Glomerular visceral epithelial cell (primary cell): ENCODE measurements at regions not wholly inside any gene's neighbourhood (a gene's known extent, or its start where the extent isn't known, plus 50 kb on each side); places are given as distances from the start of the nearest gene placed in this dataset.
A peak's percentile ranks its signal among the peaks of the same experiment; 100 is the strongest.

ENCODE experiments used
- DNase-seq: peaks from one replicate; pipeline ENCODE4 v3.0.0-alpha.2; 2016; ENCODE audit errors: extremely low spot score

GRCh38 chr6:125658136-125658535 is 91.3 kb upstream of the HEY2 start:
- no peak for DNase-seq

- DNase-seq, result peak; percentile 5
Measured at GRCh38 chr6:125658759-125659431, 90.5 kb upstream of the HEY2 start.

- no peak for DNase-seq
Measured at GRCh38 chr6:125659887-125660286, 89.5 kb upstream of the HEY2 start.

GRCh38 chr6:125662296-125662695 is 87.1 kb upstream of the HEY2 start:
- DNase-seq, result no peak

GRCh38 chr6:125665295-125665814 is 84.1 kb upstream of the HEY2 start:
- no peak for DNase-seq

- DNase-seq, result no peak
Measured at GRCh38 chr6:125667326-125667725, 82.1 kb upstream of the HEY2 start.

- no peak for DNase-seq
Measured at GRCh38 chr6:125668071-125668470, 81.4 kb upstream of the HEY2 start.

GRCh38 chr6:125670568-125670967 is 78.9 kb upstream of the HEY2 start:
- no peak for DNase-seq

- no peak for DNase-seq
Measured at GRCh38 chr6:125671323-125671722, 78.1 kb upstream of the HEY2 start.

GRCh38 chr6:125674230-125674629 is 75.2 kb upstream of the HEY2 start:
- DNase-seq, result no peak

- DNase-seq, result no peak
Measured at GRCh38 chr6:125678601-125679000, 70.8 kb upstream of the HEY2 start.

- DNase-seq, result no peak
Measured at GRCh38 chr6:125679128-125679527, 70.3 kb upstream of the HEY2 start.

GRCh38 chr6:125679651-125680050 is 69.8 kb upstream of the HEY2 start:
- no peak for DNase-seq

- no peak for DNase-seq
Measured at GRCh38 chr6:125682939-125683338, 66.5 kb upstream of the HEY2 start.

GRCh38 chr6:125688138-125688537 is 61.3 kb upstream of the HEY2 start:
- no peak for DNase-seq

GRCh38 chr6:125693480-125693879 is 56.0 kb upstream of the HEY2 start:
- no peak for DNase-seq

- no peak for DNase-seq
Measured at GRCh38 chr6:125699591-125699990, 49.8 kb upstream of the HEY2 start.
